Neural crest cell (in vitro differentiated cells): ENCODE measurements at regions not wholly inside any gene's neighbourhood (a gene's known extent, or its start where the extent isn't known, plus 50 kb on each side); places are given as distances from the start of the nearest gene placed in this dataset.

Experiments
- DNase-seq: peaks from one replicate; pipeline ENCODE4 v3.0.0; 2021; ENCODE audit warnings: low read depth, mixed read lengths, low spot score
- H3K27ac Mint-ChIP-seq: one replicate; pipeline ENCODE4 v1.8.0; 2021; ENCODE audit warnings: mild to moderate bottlenecking, mixed read lengths; ENCODE audit not compliant: unreplicated experiment
- H3K27me3 Mint-ChIP-seq: 2 replicates; pipeline ENCODE4 v1.8.0; 2021; ENCODE audit warnings: low read depth, mild to moderate bottlenecking, mixed read lengths
- H3K36me3 Mint-ChIP-seq: 2 replicates; pipeline ENCODE4 v1.8.0; 2021; ENCODE audit warnings: low read depth, mild to moderate bottlenecking, mixed read lengths
- H3K4me1 Mint-ChIP-seq: 2 replicates; pipeline ENCODE4 v1.8.0; 2021; ENCODE audit warnings: mixed read lengths
- H3K4me3 Mint-ChIP-seq: one replicate; pipeline ENCODE4 v1.8.0; 2021; ENCODE audit warnings: mild to moderate bottlenecking, mixed read lengths
- H3K9me3 Mint-ChIP-seq: 2 replicates; pipeline ENCODE4 v1.8.0; 2021; ENCODE audit warnings: mixed read lengths
- TF ChIP-seq, protein P1 (sequence below): fragments of 200-600 bp; sonication (generic); conservative IDR thresholded peaks from 2 replicates; pipeline ENCODE4 v1.5.0; 2021; ENCODE audit warnings: antibody characterized with exemption, mild to moderate bottlenecking

DNA sequence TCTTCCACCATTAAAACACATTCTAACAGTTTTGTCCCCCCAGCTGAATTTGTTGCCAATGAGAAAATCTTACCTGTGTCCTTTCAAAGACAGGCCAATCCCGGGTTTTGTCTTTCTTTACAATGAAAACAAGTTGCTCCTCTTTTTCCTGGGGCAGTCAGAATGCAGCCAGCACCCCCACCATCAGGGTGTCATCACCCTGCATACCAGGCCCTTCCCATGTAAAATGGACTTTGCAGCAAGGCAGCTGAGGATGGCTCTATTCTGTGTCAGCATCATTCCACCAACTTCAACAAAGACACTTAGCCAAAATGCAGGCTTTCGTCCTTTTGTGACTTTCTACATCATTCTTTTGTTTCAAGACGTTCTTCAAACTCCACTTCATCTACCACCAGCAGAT lies 490.9 kb downstream of the OCA2 start:
- H3K36me3 Mint-ChIP-seq: peaks cover 2% of the 10 kb centered on the region
- H3K27ac Mint-ChIP-seq: no peak overlapping the region
- no peaks in the 10 kb centered on the region for H3K4me1 Mint-ChIP-seq
- peaks cover 9% of the 10 kb centered on the region for H3K9me3 Mint-ChIP-seq
- DNase-seq: no peak
- no peaks in the 10 kb centered on the region for H3K27me3 Mint-ChIP-seq
- TF ChIP-seq, protein P1, sequence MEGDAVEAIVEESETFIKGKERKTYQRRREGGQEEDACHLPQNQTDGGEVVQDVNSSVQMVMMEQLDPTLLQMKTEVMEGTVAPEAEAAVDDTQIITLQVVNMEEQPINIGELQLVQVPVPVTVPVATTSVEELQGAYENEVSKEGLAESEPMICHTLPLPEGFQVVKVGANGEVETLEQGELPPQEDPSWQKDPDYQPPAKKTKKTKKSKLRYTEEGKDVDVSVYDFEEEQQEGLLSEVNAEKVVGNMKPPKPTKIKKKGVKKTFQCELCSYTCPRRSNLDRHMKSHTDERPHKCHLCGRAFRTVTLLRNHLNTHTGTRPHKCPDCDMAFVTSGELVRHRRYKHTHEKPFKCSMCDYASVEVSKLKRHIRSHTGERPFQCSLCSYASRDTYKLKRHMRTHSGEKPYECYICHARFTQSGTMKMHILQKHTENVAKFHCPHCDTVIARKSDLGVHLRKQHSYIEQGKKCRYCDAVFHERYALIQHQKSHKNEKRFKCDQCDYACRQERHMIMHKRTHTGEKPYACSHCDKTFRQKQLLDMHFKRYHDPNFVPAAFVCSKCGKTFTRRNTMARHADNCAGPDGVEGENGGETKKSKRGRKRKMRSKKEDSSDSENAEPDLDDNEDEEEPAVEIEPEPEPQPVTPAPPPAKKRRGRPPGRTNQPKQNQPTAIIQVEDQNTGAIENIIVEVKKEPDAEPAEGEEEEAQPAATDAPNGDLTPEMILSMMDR: no peak
- H3K4me3 Mint-ChIP-seq: no peak overlapping the region

DNA sequence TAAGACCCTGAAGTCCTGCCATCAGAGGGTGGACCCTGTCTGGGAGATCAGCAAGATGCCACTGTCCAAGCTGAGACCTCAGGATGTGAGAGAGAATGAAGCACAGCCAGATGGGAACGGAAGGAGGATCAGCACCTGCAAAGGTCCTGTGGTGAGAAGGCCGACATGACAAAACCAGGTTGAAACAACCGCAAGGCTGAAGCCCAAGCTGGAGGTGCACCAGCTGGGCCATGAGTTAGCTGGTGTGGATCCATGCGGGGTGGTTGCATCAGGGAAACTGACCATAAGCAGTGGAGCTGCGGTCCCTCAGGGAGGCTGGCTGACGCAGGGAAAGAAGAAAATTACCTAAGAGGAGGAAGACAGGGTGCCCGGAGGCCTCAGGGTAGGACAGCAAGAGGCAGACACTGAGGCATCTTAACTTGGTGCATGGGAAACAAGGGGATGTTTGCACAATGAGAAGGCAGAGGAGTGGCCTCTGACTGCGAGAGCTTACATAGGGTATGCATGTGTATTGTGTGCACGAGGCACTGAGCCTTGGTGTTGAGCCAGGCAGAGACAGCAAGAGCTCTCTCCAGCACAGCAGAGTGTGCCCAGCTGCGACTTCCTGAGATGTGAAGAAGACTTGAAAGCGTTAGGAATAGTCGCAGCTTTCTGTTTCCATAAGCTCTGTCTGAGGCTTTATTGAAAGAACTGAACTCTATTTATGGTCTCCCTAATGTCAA lies 497.7 kb downstream of the OCA2 start:
- TF ChIP-seq, protein P1: no peak
- no peak for DNase-seq

DNA sequence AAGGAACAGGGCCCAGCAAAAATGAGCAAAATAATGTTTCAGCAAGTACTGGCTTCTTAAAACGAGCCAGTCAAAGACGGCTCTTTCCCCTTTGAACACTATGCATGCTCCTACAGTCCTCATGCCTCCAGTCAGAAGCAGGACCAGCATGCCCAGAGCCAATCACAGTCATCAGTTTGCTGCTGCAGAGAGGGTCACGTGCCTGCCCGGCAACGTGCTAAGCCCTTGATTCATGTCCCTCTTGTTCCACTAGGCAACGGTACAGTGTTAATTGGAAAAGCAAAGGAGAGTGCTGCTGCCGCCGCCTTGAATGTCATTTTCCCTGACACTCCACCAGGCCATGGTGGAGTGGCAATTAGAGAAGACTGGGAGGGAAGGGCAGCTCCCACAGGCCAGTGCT lies 500.1 kb downstream of the OCA2 start:
- TF ChIP-seq, protein P1: no peak
- no peak for DNase-seq
- H3K4me3 Mint-ChIP-seq: no peak overlapping the region
- peaks cover 11% of the 10 kb centered on the region for H3K4me1 Mint-ChIP-seq
- H3K27ac Mint-ChIP-seq: no peak overlapping the region
- no peaks in the 10 kb centered on the region for H3K36me3 Mint-ChIP-seq
- H3K27me3 Mint-ChIP-seq: peaks cover 5% of the 10 kb centered on the region
- peaks cover 3% of the 10 kb centered on the region for H3K9me3 Mint-ChIP-seq

More for the DNA sequence above, 497.7 kb downstream of the OCA2 start:
- Mint-ChIP-seq H3K36me3 (no peaks in the 10 kb centered on the region), H3K27ac (peak overlapping the region; percentile 30), H3K4me3 (no peak overlapping the region), H3K27me3 (no peaks in the 10 kb centered on the region), H3K9me3 (peaks cover 6% of the 10 kb centered on the region), H3K4me1 (peaks cover 11% of the 10 kb centered on the region)

DNA sequence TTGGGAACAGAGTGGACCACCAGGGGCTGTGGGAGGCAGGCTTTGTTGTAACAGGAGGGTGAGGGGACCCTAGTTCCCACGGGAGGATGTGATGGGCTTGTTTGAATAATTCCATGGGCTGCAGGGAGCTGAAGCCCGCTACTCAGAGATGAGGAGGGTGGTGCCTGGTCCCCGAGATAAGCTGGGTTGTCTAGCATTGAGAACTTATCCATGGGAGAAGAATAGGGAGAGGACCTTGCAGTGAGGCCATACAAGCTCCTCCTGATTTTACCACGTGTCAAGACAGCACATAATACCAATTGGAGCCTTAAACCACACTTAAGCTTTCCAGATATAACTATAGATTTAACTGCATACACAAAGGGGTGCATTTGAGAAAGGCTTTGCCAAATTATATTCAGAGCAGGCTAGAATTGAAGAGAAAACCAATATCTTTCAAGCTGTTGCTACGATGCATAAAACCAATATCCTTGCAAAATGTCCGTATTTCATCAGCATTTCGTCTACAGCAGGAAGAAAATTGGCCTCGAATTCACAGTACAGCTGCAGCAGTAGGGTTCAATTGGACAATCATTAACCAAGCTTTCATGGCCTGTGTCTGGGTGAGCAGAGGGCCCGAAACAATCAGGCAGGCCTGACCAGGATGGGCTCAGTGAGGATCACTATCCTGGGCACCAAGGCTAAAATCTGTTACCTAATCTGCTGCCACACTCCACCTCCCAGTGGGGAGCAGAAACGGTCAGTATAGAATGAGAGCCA lies 500.7 kb downstream of the OCA2 start:
- Mint-ChIP-seq H3K4me3 (no peak overlapping the region), H3K4me1 (peaks cover 11% of the 10 kb centered on the region), H3K9me3 (peaks cover 3% of the 10 kb centered on the region), H3K27me3 (peaks cover 5% of the 10 kb centered on the region), H3K27ac (no peak overlapping the region), H3K36me3 (no peaks in the 10 kb centered on the region)
- TF ChIP-seq, protein P1: no peak
- no peak for DNase-seq

DNA sequence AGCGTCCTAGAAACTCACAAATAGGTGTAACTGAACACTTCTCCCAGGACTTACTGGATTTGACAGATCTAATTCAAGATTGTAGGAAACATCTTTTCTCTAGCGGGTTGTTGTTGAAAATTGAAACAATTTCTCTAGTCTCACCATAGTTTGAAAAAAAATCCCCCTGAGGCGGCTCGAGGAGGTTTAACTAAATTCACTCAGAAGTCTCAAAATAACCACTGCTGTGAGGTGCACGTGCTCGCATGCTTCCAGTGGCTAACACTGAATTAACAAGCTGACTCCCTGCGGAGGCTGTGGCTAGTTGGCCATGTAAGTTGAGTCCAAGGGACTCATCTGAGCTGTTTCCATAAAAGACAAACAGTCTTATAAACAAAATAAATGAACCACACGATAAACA lies 503.9 kb downstream of the OCA2 start:
- TF ChIP-seq, protein P1: no peak
- no peaks in the 10 kb centered on the region for H3K4me1 Mint-ChIP-seq
- DNase-seq: no peak
- H3K9me3 Mint-ChIP-seq: no peaks in the 10 kb centered on the region
- no peak overlapping the region for H3K4me3 Mint-ChIP-seq
- H3K27me3 Mint-ChIP-seq: peaks cover 16% of the 10 kb centered on the region
- H3K36me3 Mint-ChIP-seq: no peaks in the 10 kb centered on the region
- no peak overlapping the region for H3K27ac Mint-ChIP-seq
